ENCODE measurements at regions not wholly inside any gene's neighbourhood (a gene's known extent, or its start where the extent isn't known, plus 50 kb on each side); places are given as distances from the start of the nearest gene placed in this dataset.

DNA sequence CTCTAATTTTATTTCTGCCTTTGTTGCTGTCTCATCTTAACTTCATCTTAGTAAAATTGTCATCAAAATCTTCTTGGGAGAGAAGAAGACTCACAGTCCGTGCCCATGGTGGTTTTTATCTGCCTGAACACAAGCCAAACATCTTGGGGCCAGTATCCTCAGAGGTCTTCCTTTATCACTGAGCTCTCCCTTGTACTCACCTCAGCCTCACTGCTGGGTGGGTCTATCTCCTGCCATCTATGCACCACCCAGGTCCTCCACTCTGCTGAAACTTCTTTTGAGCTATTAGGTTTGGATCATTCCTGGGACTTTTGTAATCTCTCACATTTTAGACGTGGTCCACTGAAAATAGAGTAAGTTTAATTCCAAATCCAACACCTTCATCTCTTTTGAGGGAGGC is 116.3 kb upstream of the EPB41L4A start:
- TF ChIP-seq, protein P1, sequence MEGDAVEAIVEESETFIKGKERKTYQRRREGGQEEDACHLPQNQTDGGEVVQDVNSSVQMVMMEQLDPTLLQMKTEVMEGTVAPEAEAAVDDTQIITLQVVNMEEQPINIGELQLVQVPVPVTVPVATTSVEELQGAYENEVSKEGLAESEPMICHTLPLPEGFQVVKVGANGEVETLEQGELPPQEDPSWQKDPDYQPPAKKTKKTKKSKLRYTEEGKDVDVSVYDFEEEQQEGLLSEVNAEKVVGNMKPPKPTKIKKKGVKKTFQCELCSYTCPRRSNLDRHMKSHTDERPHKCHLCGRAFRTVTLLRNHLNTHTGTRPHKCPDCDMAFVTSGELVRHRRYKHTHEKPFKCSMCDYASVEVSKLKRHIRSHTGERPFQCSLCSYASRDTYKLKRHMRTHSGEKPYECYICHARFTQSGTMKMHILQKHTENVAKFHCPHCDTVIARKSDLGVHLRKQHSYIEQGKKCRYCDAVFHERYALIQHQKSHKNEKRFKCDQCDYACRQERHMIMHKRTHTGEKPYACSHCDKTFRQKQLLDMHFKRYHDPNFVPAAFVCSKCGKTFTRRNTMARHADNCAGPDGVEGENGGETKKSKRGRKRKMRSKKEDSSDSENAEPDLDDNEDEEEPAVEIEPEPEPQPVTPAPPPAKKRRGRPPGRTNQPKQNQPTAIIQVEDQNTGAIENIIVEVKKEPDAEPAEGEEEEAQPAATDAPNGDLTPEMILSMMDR (IDR thresholded peaks at IDR 0.05): no peak
- no peak for TF ChIP-seq POLR2A (IDR thresholded peaks at IDR 0.05)
